ENCODE measurements at regions not wholly inside any gene's neighbourhood (a gene's known extent, or its start where the extent isn't known, plus 50 kb on each side); places are given as distances from the start of the nearest gene placed in this dataset.

DNA sequence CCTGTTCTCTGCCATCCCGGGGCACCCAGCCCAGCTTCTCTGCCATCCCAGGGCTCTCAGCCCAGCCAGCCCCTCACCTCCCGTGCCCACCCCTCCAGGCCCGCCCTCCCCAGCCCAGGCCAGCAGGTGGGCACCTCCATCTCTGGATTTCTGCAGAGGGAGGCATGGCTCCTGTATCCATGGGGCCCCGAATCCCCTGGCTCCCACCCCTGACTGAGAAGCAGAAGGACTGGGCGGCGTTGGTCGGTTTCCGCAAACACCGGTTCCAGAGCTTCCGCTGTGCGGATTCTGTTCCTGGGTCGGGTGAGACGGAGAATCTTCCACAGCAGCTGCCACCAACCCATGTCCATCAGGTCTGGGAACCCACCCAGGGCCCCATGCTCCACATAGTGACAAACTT is 240.3 kb downstream of the BRD1 start:
- Histone ChIP-seq H3K4me1 (ENCODE audit: control insufficient read depth in 1 of 2, insufficient read depth in 2 of 2, low read length in 2 of 2) (no peaks in the 10 kb centered on the region), H4K20me1 (ENCODE audit: insufficient read depth) (no peaks in the 10 kb centered on the region), H3K9ac (ENCODE audit: low read length) (no peak overlapping the region), H3K36me3 (ENCODE audit: control insufficient read depth in 1 of 2, insufficient read depth in 2 of 2, low read length in 2 of 2) (no peaks in the 10 kb centered on the region), H3K27ac (ENCODE audit: low read depth, low read length) (no peak overlapping the region), H3K4me3 (replicated peaks in 1 of 2; ENCODE audit: low read depth in 1 of 2, low read length in 2 of 2) (no peak overlapping the region), H3K9me3 (ENCODE audit: control insufficient read depth in 1 of 2, insufficient read depth in 1 of 2, low read depth in 1 of 2, low read length in 2 of 2) (no peaks in the 10 kb centered on the region), H3K9me2 (ENCODE audit: insufficient read depth) (no peaks in the 10 kb centered on the region), H3K4me2 (ENCODE audit: low read length) (no peak overlapping the region), H2AFZ (ENCODE audit: low read depth, low read length, poor library complexity, severe bottlenecking) (no peak overlapping the region), H3K79me2 (ENCODE audit: insufficient read depth, low read length) (peaks cover 31% of the 10 kb centered on the region), H3K27me3 (ENCODE audit: insufficient read depth, low read length) (no peaks in the 10 kb centered on the region)
- no TSS peak for BruUV-seq (replicated peaks)
- no peak for ATAC-seq
- intact Hi-C loops (cut with micrococcal nuclease), result no loop called here
- CTCF ChIA-PET, result no interaction called here
- RAD21 ChIA-PET (ENCODE audit: low non-redundant PET in 1 of 2, low total read pairs in 2 of 2, uncharacterized antibody in 2 of 2, unreplicated experiment in 2 of 2), result no interaction called here
- POLR2A ChIA-PET, result no interaction called here
- no peak for DNase-seq (ENCODE audit: low read depth, low spot score)
- TF ChIP-seq POLR2A (IDR thresholded peaks at IDR 0.05; ENCODE audit: borderline replicate concordance, extremely low read depth, insufficient read depth, insufficient read length), result no peak
- TF ChIP-seq EGR1 (IDR thresholded peaks at IDR 0.05; ENCODE audit: low read depth), result no peak
- TF ChIP-seq, protein P1, sequence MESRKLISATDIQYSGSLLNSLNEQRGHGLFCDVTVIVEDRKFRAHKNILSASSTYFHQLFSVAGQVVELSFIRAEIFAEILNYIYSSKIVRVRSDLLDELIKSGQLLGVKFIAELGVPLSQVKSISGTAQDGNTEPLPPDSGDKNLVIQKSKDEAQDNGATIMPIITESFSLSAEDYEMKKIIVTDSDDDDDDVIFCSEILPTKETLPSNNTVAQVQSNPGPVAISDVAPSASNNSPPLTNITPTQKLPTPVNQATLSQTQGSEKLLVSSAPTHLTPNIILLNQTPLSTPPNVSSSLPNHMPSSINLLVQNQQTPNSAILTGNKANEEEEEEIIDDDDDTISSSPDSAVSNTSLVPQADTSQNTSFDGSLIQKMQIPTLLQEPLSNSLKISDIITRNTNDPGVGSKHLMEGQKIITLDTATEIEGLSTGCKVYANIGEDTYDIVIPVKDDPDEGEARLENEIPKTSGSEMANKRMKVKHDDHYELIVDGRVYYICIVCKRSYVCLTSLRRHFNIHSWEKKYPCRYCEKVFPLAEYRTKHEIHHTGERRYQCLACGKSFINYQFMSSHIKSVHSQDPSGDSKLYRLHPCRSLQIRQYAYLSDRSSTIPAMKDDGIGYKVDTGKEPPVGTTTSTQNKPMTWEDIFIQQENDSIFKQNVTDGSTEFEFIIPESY (IDR thresholded peaks at IDR 0.05; ENCODE audit: extremely low read depth, insufficient replicate concordance, low read length), result no peak
- TF ChIP-seq SRF (IDR thresholded peaks at IDR 0.05; ENCODE audit: low read depth), result no peak
- no peak for TF ChIP-seq ELF1 (IDR thresholded peaks at IDR 0.05; ENCODE audit: borderline replicate concordance, low read depth)
- TF ChIP-seq, protein P2, sequence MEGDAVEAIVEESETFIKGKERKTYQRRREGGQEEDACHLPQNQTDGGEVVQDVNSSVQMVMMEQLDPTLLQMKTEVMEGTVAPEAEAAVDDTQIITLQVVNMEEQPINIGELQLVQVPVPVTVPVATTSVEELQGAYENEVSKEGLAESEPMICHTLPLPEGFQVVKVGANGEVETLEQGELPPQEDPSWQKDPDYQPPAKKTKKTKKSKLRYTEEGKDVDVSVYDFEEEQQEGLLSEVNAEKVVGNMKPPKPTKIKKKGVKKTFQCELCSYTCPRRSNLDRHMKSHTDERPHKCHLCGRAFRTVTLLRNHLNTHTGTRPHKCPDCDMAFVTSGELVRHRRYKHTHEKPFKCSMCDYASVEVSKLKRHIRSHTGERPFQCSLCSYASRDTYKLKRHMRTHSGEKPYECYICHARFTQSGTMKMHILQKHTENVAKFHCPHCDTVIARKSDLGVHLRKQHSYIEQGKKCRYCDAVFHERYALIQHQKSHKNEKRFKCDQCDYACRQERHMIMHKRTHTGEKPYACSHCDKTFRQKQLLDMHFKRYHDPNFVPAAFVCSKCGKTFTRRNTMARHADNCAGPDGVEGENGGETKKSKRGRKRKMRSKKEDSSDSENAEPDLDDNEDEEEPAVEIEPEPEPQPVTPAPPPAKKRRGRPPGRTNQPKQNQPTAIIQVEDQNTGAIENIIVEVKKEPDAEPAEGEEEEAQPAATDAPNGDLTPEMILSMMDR (IDR thresholded peaks at IDR 0.05 in 2 of 3, conservative IDR thresholded peaks at IDR 0.05 in 1 of 3; ENCODE audit: borderline replicate concordance in 1 of 3, insufficient read depth in 1 of 3, low read depth in 2 of 3, low read length in 2 of 3), result no peak
- TF ChIP-seq SIN3A (IDR thresholded peaks at IDR 0.05; ENCODE audit: low read depth), result no peak
